ENCODE measurements at regions not wholly inside any gene's neighbourhood (a gene's known extent, or its start where the extent isn't known, plus 50 kb on each side); places are given as distances from the start of the nearest gene placed in this dataset.

- TF ChIP-seq GABPA (IDR thresholded peaks at IDR 0.05; ENCODE audit: low read depth) (no peak), SPI1 (IDR thresholded peaks at IDR 0.05; ENCODE audit: borderline replicate concordance, low read depth) (no peak)
- TF ChIP-seq, protein P1, sequence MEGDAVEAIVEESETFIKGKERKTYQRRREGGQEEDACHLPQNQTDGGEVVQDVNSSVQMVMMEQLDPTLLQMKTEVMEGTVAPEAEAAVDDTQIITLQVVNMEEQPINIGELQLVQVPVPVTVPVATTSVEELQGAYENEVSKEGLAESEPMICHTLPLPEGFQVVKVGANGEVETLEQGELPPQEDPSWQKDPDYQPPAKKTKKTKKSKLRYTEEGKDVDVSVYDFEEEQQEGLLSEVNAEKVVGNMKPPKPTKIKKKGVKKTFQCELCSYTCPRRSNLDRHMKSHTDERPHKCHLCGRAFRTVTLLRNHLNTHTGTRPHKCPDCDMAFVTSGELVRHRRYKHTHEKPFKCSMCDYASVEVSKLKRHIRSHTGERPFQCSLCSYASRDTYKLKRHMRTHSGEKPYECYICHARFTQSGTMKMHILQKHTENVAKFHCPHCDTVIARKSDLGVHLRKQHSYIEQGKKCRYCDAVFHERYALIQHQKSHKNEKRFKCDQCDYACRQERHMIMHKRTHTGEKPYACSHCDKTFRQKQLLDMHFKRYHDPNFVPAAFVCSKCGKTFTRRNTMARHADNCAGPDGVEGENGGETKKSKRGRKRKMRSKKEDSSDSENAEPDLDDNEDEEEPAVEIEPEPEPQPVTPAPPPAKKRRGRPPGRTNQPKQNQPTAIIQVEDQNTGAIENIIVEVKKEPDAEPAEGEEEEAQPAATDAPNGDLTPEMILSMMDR (IDR thresholded peaks at IDR 0.05; ENCODE audit: insufficient read depth, low read length), result no peak
- TF ChIP-seq, protein P2, sequence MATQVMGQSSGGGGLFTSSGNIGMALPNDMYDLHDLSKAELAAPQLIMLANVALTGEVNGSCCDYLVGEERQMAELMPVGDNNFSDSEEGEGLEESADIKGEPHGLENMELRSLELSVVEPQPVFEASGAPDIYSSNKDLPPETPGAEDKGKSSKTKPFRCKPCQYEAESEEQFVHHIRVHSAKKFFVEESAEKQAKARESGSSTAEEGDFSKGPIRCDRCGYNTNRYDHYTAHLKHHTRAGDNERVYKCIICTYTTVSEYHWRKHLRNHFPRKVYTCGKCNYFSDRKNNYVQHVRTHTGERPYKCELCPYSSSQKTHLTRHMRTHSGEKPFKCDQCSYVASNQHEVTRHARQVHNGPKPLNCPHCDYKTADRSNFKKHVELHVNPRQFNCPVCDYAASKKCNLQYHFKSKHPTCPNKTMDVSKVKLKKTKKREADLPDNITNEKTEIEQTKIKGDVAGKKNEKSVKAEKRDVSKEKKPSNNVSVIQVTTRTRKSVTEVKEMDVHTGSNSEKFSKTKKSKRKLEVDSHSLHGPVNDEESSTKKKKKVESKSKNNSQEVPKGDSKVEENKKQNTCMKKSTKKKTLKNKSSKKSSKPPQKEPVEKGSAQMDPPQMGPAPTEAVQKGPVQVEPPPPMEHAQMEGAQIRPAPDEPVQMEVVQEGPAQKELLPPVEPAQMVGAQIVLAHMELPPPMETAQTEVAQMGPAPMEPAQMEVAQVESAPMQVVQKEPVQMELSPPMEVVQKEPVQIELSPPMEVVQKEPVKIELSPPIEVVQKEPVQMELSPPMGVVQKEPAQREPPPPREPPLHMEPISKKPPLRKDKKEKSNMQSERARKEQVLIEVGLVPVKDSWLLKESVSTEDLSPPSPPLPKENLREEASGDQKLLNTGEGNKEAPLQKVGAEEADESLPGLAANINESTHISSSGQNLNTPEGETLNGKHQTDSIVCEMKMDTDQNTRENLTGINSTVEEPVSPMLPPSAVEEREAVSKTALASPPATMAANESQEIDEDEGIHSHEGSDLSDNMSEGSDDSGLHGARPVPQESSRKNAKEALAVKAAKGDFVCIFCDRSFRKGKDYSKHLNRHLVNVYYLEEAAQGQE (IDR thresholded peaks at IDR 0.05; ENCODE audit: insufficient replicate concordance, low read depth), result no peak
These were observed 126.6 kb upstream of the NAA20 start for GRCh38 chr20:19890445-19891051.
